Bronchial epithelial cell (primary cell): ENCODE measurements at regions not wholly inside any gene's neighbourhood (a gene's known extent, or its start where the extent isn't known, plus 50 kb on each side); places are given as distances from the start of the nearest gene placed in this dataset.
"Not testable (repeated sequence)": the region's sequence is repeated elsewhere in the genome, so short reads cannot be mapped to it uniquely, and the experiment has no call there.

ENCODE experiments used
- DNase-seq: peaks from one replicate; pipeline ENCODE4 v3.0.0-alpha.2; 2010; ENCODE audit warnings: low read depth
- FAIRE-seq: peaks from 2 replicates; lab custom pipeline; 2011; peaks lifted over from hg19 to GRCh38; lab: Jason Lieb, UNC
- H3K27me3 ChIP-seq: 2 replicates; pipeline ENCODE4 v1.5.1; 2011; ENCODE audit warnings: low read length; ENCODE audit not compliant: control insufficient read depth, insufficient read depth
- H3K36me3 ChIP-seq: 2 replicates; pipeline ENCODE4 v1.5.1; 2011; ENCODE audit warnings: low read length; ENCODE audit not compliant: control insufficient read depth, insufficient read depth
- H3K4me3 ChIP-seq: 2 replicates; pipeline ENCODE4 v1.5.1; 2011; ENCODE audit warnings: mild to moderate bottlenecking, low read depth, low read length, control low read depth

DNA sequence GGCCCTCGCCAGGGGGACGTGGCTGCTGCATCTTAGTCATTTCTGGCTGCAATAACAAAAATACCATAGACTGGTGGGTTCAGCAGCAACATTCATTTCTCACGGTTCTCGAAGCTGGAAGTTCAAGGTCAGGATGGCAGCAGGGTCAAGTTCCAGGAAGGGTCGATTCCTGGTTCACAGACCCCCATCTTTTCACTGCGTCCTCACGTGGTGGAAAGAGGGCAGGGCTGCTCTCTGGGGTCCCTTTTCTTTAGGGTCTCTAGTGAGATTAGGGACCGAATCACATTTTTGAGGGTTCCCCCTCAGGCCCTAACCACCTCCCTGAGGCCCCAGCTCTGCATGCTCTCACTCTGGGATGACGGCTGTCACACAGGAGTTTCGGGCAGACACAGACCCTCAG is 187.5 kb downstream of the TMEM121 start:
- not testable (repeated sequence) for H3K4me3 ChIP-seq, DNase-seq, H3K27me3 ChIP-seq, H3K36me3 ChIP-seq
- FAIRE-seq: peak; percentile 13

DNA sequence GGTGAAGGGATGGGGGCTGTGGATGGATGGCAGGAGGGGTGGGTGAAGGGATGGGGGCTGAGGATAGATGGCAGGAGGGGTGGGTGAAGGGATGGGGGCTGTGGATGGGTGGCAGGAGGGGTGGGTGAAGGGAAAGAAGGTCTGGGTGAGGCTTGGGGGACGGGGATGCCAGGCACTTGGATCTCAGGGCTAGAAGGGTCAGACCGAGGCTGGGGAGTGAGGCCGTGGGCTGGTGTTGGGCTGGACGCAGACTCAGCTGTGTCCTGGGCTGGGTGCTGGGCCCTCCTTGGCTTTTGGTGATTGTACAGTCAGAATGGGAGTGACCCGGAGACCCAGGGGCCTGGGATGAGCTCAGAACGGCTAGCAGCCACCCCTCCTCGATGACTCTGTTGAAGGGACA is 192.4 kb downstream of the TMEM121 start:
- not testable (repeated sequence) for DNase-seq, H3K4me3 ChIP-seq, H3K27me3 ChIP-seq, FAIRE-seq, H3K36me3 ChIP-seq

DNA sequence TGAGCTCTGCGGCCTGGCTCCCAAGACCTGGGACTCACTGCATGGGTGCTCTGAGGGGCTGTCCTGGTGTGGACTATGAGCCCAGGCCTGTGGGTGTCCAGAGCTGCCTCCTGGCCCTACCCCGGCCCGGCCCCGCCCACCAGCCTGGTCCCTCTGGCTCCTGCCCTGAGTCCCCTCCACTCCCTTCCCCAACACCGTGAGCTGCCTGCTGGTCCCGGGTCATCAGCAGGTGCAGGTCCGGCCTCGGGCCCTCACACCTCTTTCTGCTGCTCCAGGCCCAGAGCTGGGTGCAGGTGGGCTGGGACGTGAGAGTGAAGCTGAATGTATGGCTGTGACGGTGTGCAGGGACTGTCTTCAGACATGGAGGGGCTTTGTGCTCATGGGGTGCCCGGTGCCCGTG is 193.7 kb downstream of the TMEM121 start:
- not testable (repeated sequence) for FAIRE-seq, DNase-seq, H3K36me3 ChIP-seq, H3K4me3 ChIP-seq, H3K27me3 ChIP-seq

DNA sequence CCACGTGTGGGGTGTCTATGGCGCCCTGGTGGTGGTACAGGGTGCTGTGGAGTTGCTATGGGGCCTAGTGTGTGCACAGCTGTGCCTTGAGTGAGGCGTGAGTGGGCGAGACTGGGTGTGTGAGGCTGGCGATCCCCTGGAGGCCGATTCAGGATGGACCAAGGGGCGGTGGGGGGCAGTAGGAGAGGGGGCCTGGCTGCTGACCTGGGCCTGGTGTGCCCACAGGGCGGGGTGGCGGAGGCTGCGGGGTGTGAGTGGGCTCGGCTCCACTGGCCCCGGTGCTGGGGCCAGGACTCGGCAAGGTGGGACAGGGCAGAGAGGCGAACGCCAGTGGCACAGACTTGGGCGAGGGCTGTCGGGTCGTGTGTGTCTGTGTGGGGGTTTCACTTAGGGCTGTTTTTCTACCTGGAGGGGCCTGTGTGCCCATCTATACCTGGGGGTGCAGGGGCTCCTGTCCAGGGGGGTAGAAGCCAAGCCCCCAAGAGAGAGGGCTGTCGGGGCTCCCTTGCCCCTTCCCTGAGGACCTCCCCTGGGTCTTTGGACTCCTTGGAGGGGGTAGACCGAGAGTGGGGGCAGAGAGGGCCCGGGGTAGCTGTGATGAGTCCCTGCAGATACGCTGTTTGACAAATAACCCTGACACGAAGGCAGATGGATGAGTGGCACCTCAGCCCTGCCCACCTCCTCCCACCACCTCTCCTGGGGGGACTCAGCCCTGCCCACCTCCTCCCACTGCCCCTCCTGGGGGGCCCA is 194.6 kb downstream of the TMEM121 start:
- H3K4me3 ChIP-seq, DNase-seq, H3K36me3 ChIP-seq, FAIRE-seq, H3K27me3 ChIP-seq: not testable (repeated sequence)

DNA sequence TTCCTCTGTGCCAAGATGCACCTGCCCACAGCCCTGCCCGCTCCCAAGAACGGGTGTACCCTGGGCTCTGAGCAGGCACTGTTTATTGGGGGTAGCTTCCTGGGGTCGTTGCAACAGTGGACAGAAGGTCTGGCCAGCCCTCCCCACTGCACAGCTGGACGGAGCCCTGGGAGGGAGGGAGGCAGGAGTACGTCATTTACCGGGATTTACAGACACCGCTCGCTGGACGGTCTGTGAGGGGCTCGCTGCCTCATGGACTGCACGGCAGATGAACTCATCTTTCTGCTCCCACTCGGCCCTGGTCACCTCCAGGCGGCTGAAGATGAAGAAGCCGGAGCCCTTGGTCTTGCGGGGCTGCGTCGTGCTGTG is 195.2 kb downstream of the TMEM121 start:
- not testable (repeated sequence) for H3K4me3 ChIP-seq, H3K27me3 ChIP-seq, H3K36me3 ChIP-seq, FAIRE-seq, DNase-seq

DNA sequence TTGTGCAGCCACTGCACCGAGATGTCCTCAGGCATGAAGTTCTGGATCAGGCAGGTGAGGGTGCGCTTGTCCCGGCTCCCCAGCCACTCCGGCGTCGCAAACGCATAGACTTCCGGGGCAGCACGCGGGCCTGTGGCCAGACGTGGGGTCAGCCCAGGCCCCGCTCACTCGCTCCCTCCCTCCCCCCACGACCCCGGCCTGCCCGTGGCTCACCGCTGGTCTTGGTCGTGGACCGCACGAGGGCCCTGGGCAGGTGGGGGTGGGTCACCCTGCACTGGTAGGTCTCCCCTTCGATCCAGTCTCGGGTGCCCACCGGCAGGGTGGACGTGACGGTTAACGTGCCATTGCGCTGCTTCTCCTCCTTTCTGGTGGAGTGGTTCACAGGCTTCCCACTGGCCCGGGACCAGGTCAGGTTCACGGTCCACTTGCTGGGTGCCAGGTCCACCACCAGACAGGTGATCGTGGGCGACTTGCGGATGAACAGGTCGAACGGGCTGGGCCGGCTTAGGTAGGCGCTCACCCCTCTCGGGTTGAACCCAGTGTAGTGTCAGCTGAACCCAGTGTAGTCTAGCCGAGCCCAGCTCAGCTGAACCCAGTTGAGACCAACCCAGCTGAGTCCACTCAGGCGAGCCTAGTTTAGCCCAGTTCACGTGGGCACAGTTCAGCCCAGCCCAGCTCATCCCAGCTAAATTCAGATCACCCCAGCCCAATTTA is 195.8 kb downstream of the TMEM121 start:
- DNase-seq, H3K4me3 ChIP-seq, H3K36me3 ChIP-seq, FAIRE-seq, H3K27me3 ChIP-seq: not testable (repeated sequence)

DNA sequence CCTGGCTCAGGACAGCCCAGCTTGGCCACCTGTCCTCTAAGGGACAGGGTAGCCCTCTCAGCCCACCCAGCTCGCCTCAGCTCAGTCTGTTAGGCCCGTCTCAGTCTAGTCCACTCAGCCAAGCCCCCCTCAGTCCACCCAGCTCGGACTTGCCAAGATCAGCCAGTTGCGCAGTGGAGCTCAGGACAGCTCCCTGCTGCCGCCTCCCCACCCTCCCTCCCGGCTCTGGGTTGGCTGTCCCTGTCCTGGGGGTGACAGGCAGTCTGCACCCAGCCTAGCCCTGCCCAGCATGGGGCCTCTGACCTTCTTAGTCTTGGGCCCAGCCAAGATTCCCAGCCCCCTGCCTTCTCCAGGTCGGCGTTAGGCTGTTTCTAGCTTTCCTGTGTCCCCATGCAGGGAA is 196.9 kb downstream of the TMEM121 start:
- H3K4me3 ChIP-seq, FAIRE-seq, H3K27me3 ChIP-seq, DNase-seq, H3K36me3 ChIP-seq: not testable (repeated sequence)

DNA sequence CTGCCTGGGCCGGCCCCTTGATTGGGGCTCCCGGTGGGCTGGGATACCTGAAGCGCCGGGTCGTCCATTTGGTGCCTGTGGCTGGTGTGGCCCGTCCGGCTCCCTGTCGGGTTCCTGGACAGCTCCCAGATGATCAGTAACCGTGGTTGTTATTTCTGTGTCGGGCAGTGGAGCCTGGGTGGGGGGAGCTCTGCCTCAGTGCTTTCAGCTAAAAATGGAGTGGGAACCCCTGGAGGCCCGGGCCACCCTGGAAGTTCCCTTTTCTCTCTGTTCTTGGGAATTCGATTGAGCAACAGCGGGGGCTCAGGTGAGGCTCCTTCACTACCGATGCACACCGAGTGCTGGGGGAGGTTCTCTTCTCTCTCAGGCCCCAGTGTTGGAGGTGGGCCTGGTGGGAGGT is 197.4 kb downstream of the TMEM121 start:
- FAIRE-seq, DNase-seq, H3K27me3 ChIP-seq, H3K4me3 ChIP-seq, H3K36me3 ChIP-seq: not testable (repeated sequence)

DNA sequence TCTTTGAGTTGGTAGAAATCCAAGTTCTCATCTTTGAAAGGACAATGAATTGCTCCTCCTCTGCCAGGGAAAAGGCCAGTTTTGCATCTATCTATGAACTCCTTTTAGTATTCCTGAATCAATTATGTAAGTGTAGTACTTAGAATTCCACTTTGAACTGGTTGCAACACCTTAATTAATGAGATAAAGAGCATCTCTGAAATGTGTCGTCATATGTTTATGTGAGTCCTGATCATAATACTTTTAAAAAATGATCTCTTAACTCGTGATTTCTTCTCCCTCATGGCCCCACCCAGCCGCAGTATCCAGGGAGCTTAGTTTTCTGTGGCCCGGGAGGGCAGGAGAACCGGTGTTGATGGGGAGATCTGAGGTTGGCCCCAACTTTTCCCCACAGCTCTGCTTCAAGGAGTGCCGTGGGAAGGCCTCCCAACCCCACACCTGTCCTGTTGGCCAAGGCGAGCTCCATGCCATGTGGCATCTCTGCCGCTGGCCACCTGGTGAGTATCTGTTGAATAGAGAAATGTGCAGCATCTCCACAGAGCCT is 203.5 kb downstream of the TMEM121 start:
- H3K27me3 ChIP-seq, FAIRE-seq, DNase-seq, H3K36me3 ChIP-seq, H3K4me3 ChIP-seq: not testable (repeated sequence)

DNA sequence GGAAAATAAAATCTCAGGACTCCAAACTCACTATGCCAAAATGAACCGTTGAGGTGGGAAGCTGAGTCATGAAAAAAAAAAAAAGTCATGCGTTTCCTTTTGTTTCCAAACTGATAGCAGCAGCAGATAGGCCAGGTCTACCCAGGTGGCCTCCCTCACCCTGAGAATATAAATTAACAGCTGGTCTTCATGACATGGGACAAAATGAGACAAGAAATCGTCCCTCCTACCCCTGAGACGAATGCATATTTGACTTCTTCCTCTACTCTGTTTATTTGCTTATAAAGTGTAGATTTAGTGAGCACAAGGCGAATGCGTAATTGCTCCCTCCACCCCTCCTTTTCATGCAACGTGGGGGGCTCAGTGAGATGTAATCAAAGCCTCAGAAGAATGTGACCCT is 204.3 kb downstream of the TMEM121 start:
- FAIRE-seq, H3K27me3 ChIP-seq, H3K36me3 ChIP-seq, H3K4me3 ChIP-seq, DNase-seq: not testable (repeated sequence)

DNA sequence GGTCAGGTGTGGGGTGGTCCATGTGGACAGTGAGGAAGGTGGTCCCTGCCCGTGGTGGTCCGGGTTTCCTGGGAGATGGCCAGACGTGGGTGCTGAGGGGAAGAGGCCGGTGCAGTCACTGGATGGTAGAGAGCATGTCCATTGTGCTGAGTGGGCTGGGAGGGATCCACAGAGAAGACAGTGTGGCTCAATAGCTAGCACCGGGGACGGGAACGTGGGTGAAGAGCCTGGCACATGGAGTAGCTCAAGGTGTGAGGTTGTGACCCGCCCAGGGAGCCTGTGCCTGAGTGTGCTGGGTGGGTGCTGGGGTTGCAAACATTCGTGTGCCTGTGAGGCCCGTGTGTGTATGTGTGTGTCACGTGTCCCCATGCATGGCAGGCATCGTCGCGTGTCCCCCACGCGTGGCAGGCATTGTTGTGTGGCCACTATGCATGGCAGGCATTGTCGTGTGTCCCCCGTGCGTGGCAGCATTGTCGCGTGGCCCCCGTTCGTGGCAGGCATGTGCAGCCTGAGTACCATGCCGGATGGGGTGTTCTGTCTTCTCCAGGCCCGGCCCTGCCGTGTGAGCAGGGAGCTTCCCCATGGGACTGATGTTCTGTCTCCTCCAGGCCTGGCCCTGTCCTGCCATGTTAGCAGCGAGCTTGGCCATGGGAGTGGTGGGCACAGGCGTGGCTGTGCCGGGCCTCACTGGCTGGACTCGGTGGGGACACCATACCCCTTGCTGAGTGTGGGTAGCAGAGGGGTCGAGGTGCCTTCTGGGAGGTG is 205.0 kb downstream of the TMEM121 start:
- H3K4me3 ChIP-seq, FAIRE-seq, H3K36me3 ChIP-seq, DNase-seq, H3K27me3 ChIP-seq: not testable (repeated sequence)
